Loucy (cell line): ENCODE measurements at regions not wholly inside any gene's neighbourhood (a gene's known extent, or its start where the extent isn't known, plus 50 kb on each side); places are given as distances from the start of the nearest gene placed in this dataset.

ENCODE experiments used
- H2AFZ ChIP-seq: fragments of 200-600 bp; sonication (generic); 2 replicates; pipeline ENCODE4 v1.6.0; 2016; ENCODE audit warnings: antibody characterized with exemption, mild to moderate bottlenecking, low read length, moderate library complexity
- H3F3A ChIP-seq: fragments of 200-600 bp; 2 replicates; pipeline ENCODE4 v1.6.0; 2016; ENCODE audit warnings: antibody characterized with exemption, low read depth, mild to moderate bottlenecking
- H3K27me3 ChIP-seq: fragments of 200-600 bp; sonication (generic); 2 replicates; pipeline ENCODE4 v1.6.1; 2014; ENCODE audit warnings: low read length, mild to moderate bottlenecking; ENCODE audit not compliant: insufficient read depth, poor library complexity, severe bottlenecking
- H3K36me3 ChIP-seq: fragments of 200-600 bp; sonication (generic); 2 replicates; pipeline ENCODE4 v1.6.1; 2016; ENCODE audit warnings: low read length; ENCODE audit not compliant: insufficient read depth
- H3K4me1 ChIP-seq: fragments of 200-600 bp; sonication (generic); 2 replicates; pipeline ENCODE4 v1.5.1; 2014; ENCODE audit warnings: low read length, mild to moderate bottlenecking; ENCODE audit not compliant: insufficient read depth, poor library complexity, severe bottlenecking
- H3K4me2 ChIP-seq: fragments of 200-600 bp; sonication (generic); 2 replicates; pipeline ENCODE4 v1.6.0; 2014; ENCODE audit warnings: antibody characterized with exemption, low read length, low read depth, mild to moderate bottlenecking; ENCODE audit not compliant: poor library complexity, severe bottlenecking
- H3K4me3 ChIP-seq: fragments of 200-600 bp; sonication (generic); 2 replicates; pipeline ENCODE4 v1.5.1; 2014; ENCODE audit warnings: low read length, mild to moderate bottlenecking, mixed read lengths; ENCODE audit not compliant: poor library complexity, severe bottlenecking
- H3K79me2 ChIP-seq: fragments of 200-600 bp; sonication (generic); 2 replicates; pipeline ENCODE4 v1.6.1; 2014; ENCODE audit warnings: low read length; ENCODE audit not compliant: insufficient read depth
- H3K9ac ChIP-seq: fragments of 200-600 bp; sonication (generic); 2 replicates; pipeline ENCODE4 v1.6.0; 2014; ENCODE audit warnings: mild to moderate bottlenecking, low read depth, low read length, moderate library complexity; ENCODE audit not compliant: poor library complexity, severe bottlenecking
- H3K9me2 ChIP-seq: fragments of 200-600 bp; sonication (generic); replicated peaks from 2 replicates; pipeline ENCODE4 v1.6.1; 2016; ENCODE audit warnings: low read depth, low read length, mixed read lengths
- H3K9me3 ChIP-seq: fragments of 200-600 bp; sonication (generic); 2 replicates; pipeline ENCODE4 v1.6.1; 2014; ENCODE audit warnings: mild to moderate bottlenecking, antibody characterized with exemption, low read length, low read depth; ENCODE audit not compliant: insufficient read depth
- H4K20me1 ChIP-seq: fragments of 200-600 bp; sonication (generic); 2 replicates; pipeline ENCODE4 v1.6.0; 2014; ENCODE audit warnings: antibody characterized with exemption, low read length, mild to moderate bottlenecking; ENCODE audit not compliant: insufficient read depth, poor library complexity, severe bottlenecking
- CTCF ChIP-seq: fragments of 200-600 bp; sonication (generic); conservative IDR thresholded peaks from 2 replicates; pipeline ENCODE4 v1.5.1; 2014; ENCODE audit warnings: mild to moderate bottlenecking, antibody characterized with exemption, low read length
- EZH2phosphoT487 ChIP-seq: fragments of 200-600 bp; IDR thresholded peaks from 2 replicates; pipeline ENCODE4 v1.6.1; 2018; ENCODE audit warnings: antibody characterized with exemption, mild to moderate bottlenecking, moderate library complexity, borderline replicate concordance

GRCh38 chr10:9999627-10000026 is 1018.0 kb upstream of the CELF2 start:
- TF ChIP-seq EZH2phosphoT487 (no peak), CTCF (no peak)
- Histone ChIP-seq H2AFZ (no peak overlapping the region), H3K4me1 (no peaks in the 10 kb centered on the region), H4K20me1 (no peaks in the 10 kb centered on the region), H3K9ac (no peak overlapping the region), H3K9me2 (no peaks in the 10 kb centered on the region), H3K79me2 (no peaks in the 10 kb centered on the region), H3K4me3 (no peak overlapping the region), H3K9me3 (no peaks in the 10 kb centered on the region; the same call in 1 of the 2 replicates), H3F3A (no peaks in the 10 kb centered on the region), H3K36me3 (no peaks in the 10 kb centered on the region), H3K4me2 (no peak overlapping the region), H3K27me3 (no peaks in the 10 kb centered on the region)

- H3K79me2 ChIP-seq, result no peaks in the 10 kb centered on the region
- no peaks in the 10 kb centered on the region for H3K4me1 ChIP-seq
- H3K9ac ChIP-seq, result no peak overlapping the region
- no peaks in the 10 kb centered on the region for H3K27me3 ChIP-seq
- no peak overlapping the region for H3K4me2 ChIP-seq
- no peaks in the 10 kb centered on the region for H3K36me3 ChIP-seq
- no peaks in the 10 kb centered on the region for H3F3A ChIP-seq
- TF ChIP-seq CTCF (no peak), EZH2phosphoT487 (no peak)
- no peaks in the 10 kb centered on the region for H3K9me2 ChIP-seq
- no peaks in the 10 kb centered on the region for H3K9me3 ChIP-seq
- H4K20me1 ChIP-seq, result no peaks in the 10 kb centered on the region
- H3K4me3 ChIP-seq, result no peak overlapping the region
- no peak overlapping the region for H2AFZ ChIP-seq
Observed at GRCh38 chr10:10007957-10008356, 1009.7 kb upstream of the CELF2 start.

- TF ChIP-seq EZH2phosphoT487 (no peak), CTCF (no peak)
- Histone ChIP-seq H3K9me2 (no peaks in the 10 kb centered on the region), H2AFZ (no peak overlapping the region), H3K9me3 (no peaks in the 10 kb centered on the region), H3K4me2 (no peak overlapping the region), H3K79me2 (no peaks in the 10 kb centered on the region), H3K4me1 (no peaks in the 10 kb centered on the region), H3K27me3 (no peaks in the 10 kb centered on the region), H3F3A (no peaks in the 10 kb centered on the region), H4K20me1 (no peaks in the 10 kb centered on the region), H3K36me3 (no peaks in the 10 kb centered on the region), H3K9ac (no peak overlapping the region), H3K4me3 (no peak overlapping the region)
Observed at GRCh38 chr10:10010397-10010796, 1007.3 kb upstream of the CELF2 start.
